GM10248 (cell line): ENCODE measurements at regions not wholly inside any gene's neighbourhood (a gene's known extent, or its start where the extent isn't known, plus 50 kb on each side); places are given as distances from the start of the nearest gene placed in this dataset.

Experiments used
- CTCF ChIA-PET: fragments of 300-600 bp; sonication (Branson Sonifier 250); formaldehyde crosslinking; extraction: SDS; loops from one replicate; lab custom pipeline; 2021; ENCODE audit warnings: antibody characterized with exemption; lab: Yijun Ruan, JAX
- POLR2A ChIA-PET: fragments of 350-650 bp; sonication (Branson Sonifier 250); formaldehyde crosslinking; extraction: SDS; loops from one replicate; lab custom pipeline; 2020; ENCODE audit warnings: antibody characterized with exemption; lab: Yijun Ruan, JAX
- DNase-seq: peaks from one replicate; pipeline ENCODE4 v3.0.0; 2012; ENCODE audit errors: extremely low spot score
- CTCF ChIP-seq: IDR thresholded peaks from 2 replicates; pipeline ENCODE4 v1.5.1; 2012; ENCODE audit warnings: mild to moderate bottlenecking, low read depth; ENCODE audit errors: extremely low read depth, missing control alignments, control extremely low read depth

GRCh38 chr6:145159921-145160320, 575.4 kb downstream of the EPM2A start:
- ChIA-PET CTCF (interaction anchor here (1.0 to 1.3 kb wide), 2 partner anchors 17 to 39 kb away, joined by 3 read pairs; no protein-coding TSS in a partner anchor), POLR2A (no interaction called here)
- TF ChIP-seq CTCF: no peak
- no peak for DNase-seq

- no peak for TF ChIP-seq CTCF
- no peak for DNase-seq
- POLR2A ChIA-PET: no interaction called here
- CTCF ChIA-PET: no interaction called here
Observed at GRCh38 chr6:145161501-145161900, 573.8 kb downstream of the EPM2A start.

GRCh38 chr6:145169726-145170224, 565.5 kb downstream of the EPM2A start:
- ChIA-PET POLR2A (no interaction called here), CTCF (interaction anchor here (0.9 kb wide), 1 partner anchor 464 kb away, joined by 4 read pairs; no protein-coding TSS in a partner anchor)
- DNase-seq: no peak
- TF ChIP-seq CTCF: no peak

GRCh38 chr6:145175470-145175869, 559.9 kb downstream of the EPM2A start:
- ChIA-PET CTCF (no interaction called here), POLR2A (no interaction called here)
- DNase-seq: no peak
- TF ChIP-seq CTCF: no peak

- TF ChIP-seq CTCF: no peak
- no peak for DNase-seq
- ChIA-PET CTCF (interaction anchor here (1.5 to 1.8 kb wide), 2 partner anchors 22 to 455 kb away, joined by 3 to 5 read pairs; no protein-coding TSS in a partner anchor), POLR2A (no interaction called here)
Observed at GRCh38 chr6:145178391-145178790, 556.9 kb downstream of the EPM2A start.

- CTCF ChIA-PET: interaction anchor here (0.8 to 1.3 kb wide), 4 partner anchors 11 to 95 kb away, joined by 3 to 4 read pairs (median 3); no protein-coding TSS in a partner anchor
- no peak for TF ChIP-seq CTCF
- no peak for DNase-seq
- POLR2A ChIA-PET: no interaction called here
Observed at GRCh38 chr6:145187491-145188206, 547.7 kb downstream of the EPM2A start.
